Left forelimb (tissue), 1 donor: ENCODE measurements at regions not wholly inside any gene's neighbourhood (a gene's known extent, or its start where the extent isn't known, plus 50 kb on each side); places are given as distances from the start of the nearest gene placed in this dataset.

Experiments
- DNase-seq: peaks from one replicate; pipeline ENCODE4 v3.0.0-alpha.2; 2018; ENCODE audit warnings: low spot score

GRCh38 chr11:110982214-110982613, 263.3 kb upstream of the POU2AF2 start:
- no peak for DNase-seq

DNA sequence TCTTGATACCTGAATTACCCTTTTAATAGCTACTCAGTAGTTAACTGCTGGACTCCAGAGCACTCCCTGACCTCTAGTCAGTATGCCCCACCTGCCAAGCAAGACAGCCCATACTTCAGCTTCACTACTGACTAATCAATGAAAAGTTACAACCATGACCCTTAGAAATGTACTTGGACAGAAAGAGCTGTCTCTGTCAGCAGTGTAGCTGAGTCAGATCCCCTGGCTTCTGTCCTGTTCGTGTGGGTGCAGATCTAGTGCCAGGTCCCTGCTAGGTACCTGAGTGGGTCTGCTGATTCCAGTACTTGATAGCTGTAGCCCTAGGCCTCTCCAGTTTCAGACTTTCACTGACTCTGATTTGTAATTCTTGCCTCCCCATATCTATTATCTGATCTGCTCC, 265.8 kb upstream of the POU2AF2 start:
- no peak for DNase-seq

DNA sequence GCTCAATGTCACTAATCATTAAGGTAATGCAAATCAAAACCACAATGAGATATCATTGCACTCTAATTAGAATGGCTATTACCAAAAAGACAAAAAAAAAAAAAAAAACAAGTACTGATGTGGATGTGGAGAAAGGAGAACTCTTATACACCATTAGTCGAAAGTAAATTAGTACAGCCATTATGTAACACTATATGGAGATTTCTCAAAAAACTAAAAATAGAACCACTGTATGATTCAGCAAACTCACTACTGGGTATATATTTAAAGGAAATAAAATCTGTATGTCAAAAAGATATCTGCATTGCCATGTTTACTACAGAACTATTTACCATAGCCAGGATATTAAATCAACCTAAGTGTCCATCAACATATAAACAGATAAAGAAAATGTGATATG, 265.4 kb upstream of the ARHGAP20 start:
- no peak for DNase-seq

- no peak for DNase-seq
Measured at GRCh38 chr11:110974731-110975130, 262.5 kb upstream of the ARHGAP20 start.

GRCh38 chr11:110973401-110973980, 261.3 kb upstream of the ARHGAP20 start:
- no peak for DNase-seq

DNA sequence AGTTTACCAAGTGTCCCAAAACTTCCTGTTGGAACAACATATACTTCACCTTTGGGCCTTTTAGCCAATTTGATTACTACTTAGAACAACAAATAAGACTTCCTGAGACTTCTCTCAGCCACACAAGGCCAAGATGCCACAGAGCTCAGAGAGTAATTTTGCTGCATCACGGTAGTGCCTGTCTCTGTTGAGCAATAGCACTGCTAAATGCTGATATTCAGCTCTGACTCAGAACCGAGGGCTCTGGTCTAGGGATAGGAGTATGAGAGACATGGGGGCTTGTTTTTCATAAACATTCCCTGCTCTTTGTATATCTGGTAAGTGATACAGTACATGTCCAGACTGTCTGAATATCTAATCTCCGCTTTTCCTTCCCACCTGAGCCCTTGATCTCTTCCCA, 260.4 kb upstream of the ARHGAP20 start:
- no peak for DNase-seq

DNA sequence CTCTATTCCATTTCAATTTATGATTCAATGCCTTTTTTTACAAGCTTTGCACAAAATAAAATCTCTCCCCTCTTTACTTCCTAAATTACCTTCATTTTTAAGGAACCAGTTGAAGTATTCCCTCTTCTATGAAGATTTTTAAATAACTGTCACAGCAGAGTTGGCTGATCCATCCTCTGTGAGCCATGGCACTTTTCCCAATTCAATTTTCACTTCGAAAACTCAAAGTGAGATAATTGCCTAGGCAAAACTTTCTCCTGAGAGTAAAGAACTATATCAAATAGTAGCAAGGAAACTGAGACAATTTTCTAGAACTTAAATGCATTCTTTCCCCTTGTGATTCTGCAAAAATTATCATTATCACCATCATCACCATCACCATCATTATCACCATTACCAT, 259.9 kb upstream of the ARHGAP20 start:
- DNase-seq, result no peak

GRCh38 chr11:110971140-110971539, 258.9 kb upstream of the ARHGAP20 start:
- no peak for DNase-seq

DNA sequence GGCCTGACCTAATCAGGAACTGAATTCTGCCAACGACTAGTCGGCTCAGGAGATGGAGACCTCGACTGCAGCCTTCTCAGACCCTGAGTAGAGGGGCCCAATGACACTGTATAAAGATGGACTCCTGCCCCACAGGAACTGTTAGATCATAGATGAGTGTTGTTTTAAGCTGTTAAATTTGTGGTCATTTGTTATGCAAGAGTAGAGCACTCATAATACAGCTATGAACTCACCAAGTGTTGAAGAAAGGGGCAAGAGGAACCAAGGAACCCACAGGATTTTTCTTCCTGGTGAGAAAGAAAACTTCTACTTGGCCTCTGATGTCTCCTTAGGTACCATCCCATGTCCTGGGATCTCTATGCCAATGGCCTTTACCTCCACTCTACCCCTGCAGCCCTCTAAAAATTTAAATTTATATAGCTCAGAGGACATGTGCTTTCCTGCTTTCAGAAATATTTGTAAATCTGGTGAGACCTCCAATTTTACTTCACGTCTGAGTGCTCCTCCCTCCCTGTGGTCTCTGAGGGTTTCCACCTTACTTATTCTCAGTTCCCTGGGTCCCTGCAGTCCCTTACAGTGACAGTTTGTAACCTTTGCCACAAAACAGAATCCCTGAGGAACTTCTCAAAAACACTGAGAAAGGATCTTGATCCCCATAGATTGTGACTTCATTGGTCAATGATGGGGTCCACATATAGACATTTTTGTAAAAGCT, 256.3 kb upstream of the ARHGAP20 start:
- no peak for DNase-seq

- DNase-seq, result no peak
Measured at GRCh38 chr11:110966131-110966530, 253.9 kb upstream of the ARHGAP20 start.

DNA sequence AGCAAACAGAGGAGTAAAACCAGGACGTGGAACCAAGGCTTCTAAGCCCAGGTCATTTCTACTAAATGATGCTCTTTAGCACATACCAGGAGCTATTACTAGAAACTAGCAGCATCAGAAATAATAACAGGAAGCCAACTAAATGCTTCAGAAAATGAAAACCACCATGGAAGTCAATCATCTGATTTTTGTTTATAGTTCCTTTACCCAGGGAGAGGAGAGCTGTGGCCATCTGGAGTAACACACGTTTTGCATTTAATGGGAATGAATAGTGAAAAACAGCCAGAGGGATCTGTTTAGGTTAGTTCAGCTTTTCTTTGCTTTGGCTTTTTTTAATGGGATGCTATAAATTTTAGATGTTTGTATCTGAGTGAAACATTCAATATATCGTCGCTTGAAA, 250.7 kb upstream of the ARHGAP20 start:
- no peak for DNase-seq

DNA sequence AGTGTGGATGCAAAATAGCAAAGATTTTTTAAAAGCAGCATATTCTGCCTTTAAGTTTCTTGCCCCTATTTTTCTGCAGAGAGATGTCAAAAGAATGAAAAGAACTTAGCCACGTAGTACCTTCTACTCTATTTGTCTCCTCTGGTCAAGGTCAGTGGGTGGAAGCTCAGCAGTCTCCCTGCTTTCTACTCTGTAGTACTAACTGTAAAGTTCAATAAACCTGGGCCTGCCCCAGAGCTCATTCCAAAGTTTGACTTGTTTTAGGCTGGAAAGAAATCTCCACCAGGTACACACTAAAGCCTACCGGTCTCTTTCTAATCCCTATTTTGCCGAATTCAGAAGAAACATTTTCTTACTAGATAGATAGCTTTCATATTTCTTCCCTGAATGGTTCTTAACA, 247.9 kb upstream of the ARHGAP20 start:
- no peak for DNase-seq

DNA sequence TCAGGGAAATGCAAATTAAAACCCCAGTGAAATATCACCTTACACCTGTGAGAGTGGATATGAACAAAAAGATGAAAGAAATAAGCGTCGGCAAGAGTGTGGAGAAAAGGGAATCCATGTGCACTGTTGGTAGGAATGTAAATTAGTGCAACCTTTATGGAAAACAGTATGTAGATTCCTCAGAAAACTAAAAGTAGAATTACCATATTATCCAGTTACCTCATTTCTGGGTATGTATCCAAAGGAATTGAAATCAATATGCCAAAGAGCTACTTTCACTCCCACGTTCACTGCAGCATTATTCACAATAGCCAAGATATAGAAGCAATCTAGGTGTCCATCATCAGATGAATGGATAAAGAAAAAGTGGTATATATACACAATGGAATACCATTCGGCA, 246.0 kb upstream of the ARHGAP20 start:
- DNase-seq, result no peak

- DNase-seq, result no peak
Measured at GRCh38 chr11:110955776-110956175, 243.5 kb upstream of the ARHGAP20 start.

DNA sequence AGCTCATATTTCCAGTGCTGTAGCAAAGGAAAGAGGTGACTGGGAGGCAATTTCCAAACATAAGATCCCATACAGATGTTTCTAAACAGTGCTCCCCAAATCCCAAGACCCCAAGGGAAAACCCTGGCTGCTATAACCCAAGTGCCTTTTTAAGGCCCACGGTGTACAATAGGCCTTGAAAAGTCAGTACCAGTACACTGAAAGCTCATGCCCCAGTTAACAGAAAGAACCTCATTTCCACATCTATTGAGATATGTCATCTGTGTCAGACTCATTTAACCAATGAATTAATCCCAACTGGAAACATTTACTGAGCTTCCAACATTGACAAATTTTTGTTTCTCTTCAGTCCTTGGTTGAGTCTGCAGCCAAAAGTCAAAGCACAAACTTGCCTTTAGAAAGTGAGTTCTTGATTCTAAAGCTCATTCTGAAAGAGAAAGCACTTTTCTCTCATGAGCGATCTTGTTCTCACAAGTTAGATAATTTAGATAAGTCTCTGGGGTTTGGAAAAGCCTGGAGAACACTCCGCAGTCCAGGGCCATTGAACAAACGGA, 239.8 kb upstream of the ARHGAP20 start:
- DNase-seq, result no peak

DNA sequence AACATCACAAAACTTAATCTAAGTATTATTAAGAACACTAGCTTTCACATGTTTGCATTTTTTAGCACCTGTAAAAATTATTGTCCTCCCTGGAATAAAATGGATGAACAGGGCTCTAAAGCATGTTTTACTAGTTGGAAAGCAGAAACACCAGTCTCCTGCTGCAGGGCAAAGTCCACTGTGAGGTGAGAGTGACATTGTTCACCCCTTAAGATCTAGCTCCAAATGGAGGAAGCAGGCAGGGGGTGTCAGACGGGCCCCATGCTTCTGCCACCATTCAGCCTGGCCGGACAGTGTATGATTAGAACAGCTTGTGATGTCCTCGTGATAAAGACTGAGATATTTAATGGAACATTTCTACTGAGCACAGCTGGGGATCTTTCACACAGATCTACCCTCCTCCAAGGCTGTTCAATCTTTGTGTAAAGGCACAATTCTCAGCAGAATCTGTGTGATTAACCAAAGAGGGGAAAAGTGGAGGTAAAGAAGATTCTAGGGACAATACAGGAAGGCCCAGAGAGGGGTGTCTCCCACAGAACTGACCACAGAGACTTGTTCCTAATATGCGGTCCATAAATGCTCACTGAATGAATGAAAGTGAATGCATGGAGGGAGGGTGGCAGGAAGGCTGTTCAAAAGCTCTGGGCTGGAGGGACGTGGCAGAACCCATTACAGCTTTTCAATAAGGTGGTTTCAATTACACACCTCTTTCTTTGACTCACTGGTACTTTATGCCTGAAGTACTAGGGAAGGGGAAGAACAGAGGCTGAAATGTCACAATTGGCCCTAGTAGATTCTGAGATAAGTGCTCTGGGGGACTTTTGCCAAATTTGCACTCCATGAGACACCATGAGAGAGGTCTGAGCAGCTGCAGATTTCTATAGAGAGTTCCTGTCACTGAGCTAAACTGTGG, 239.1 kb upstream of the ARHGAP20 start:
- no peak for DNase-seq

DNA sequence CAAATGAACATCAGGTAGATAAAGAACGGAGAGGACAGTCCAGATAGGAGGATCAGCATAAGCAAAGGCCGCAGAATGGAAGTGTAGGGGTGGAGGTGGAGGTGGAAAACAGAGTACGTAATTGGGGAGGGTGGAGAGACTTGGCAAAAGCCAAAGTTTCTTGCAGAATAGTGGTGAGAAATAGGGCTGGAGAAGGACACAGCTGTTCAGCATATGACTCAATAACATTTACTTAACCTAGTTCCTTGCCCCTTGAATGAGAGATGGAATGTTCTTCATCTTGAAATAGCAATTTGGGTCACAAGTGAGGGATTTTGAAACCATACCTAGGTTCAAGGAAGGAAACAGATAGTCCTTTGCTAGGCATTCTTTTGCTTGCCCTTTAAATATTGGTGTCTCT, 235.9 kb upstream of the ARHGAP20 start:
- no peak for DNase-seq

- no peak for DNase-seq
Measured at GRCh38 chr11:110947096-110947495, 234.9 kb upstream of the ARHGAP20 start.

DNA sequence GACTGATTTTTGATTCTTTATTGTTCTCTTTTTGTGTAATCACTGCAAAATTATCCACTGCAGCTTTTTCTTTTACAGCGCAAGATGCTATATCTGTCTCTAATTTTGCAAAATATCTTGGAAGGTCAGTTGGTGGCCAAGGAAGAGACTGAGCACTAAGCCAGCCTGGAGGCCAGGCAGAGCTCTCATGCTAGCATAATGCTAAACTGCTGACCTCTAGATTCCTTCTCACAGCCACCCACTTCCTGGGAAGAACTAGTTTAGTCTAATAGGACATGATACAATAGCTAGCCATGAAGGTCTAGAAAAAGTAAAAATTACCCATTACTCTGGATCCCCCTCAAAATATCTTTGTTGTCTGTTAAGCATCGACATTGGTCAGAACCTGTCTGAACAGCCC, 227.2 kb upstream of the ARHGAP20 start:
- no peak for DNase-seq

- no peak for DNase-seq
Measured at GRCh38 chr11:110935018-110935640, 222.9 kb upstream of the ARHGAP20 start.

DNA sequence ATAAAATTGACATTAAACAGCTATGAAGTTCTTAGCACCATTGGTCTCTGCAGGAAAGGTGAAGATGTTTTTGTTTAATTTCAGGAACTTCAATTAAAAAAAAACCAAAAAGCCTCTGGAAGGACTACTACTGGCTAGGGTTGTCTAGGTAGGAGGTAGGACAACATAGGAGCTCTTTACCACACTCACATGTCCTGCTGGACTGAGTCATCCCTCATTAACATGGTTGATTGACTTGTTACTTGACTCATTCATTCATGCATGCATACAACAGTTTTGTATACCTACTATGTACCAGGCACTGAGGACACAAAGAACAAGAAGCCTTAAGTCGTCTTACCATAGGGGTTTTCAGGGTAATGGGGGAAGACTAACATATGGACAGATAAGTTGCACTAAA, 216.9 kb upstream of the ARHGAP20 start:
- DNase-seq, result no peak

- DNase-seq, result no peak
Measured at GRCh38 chr11:110928391-110928790, 216.2 kb upstream of the ARHGAP20 start.
